Heart right ventricle (tissue), 16 donors: ENCODE measurements at regions not wholly inside any gene's neighbourhood (a gene's known extent, or its start where the extent isn't known, plus 50 kb on each side); places are given as distances from the start of the nearest gene placed in this dataset.

Experiments used
- ATAC-seq, 8 donors: fragments of 200-7000 bp; cut with Tn5 transposase; one replicate each; pipeline ENCODE4 v1.9.1; 2020; ENCODE audit warnings: mild to moderate bottlenecking in 8 of 8, moderate library complexity in 8 of 8, moderate number of reproducible peaks in 1 of 8
- DNase-seq, 2 donors: peaks; one replicate each; pipeline ENCODE4 v3.0.0-alpha.2; 2020
- H3K27ac ChIP-seq, 10 donors: fragments of 200-600 bp; sonication (generic) in 2 of 10; one replicate each; pipeline versions ENCODE4 v1.5.0 to v1.8.0; 2020 to 2022; ENCODE audit warnings: mild to moderate bottlenecking in 3 of 10
- H3K27me3 ChIP-seq, 7 donors: fragments of 200-600 bp; one replicate each; pipeline ENCODE4 v1.8.0; 2021 to 2022; ENCODE audit warnings: mild to moderate bottlenecking in 2 of 7
- H3K36me3 ChIP-seq, 9 donors: fragments of 200-600 bp; sonication (generic) in 1 of 9; one replicate each; pipeline versions ENCODE4 v1.5.0 to v1.8.0; 2020 to 2022; ENCODE audit warnings: mild to moderate bottlenecking in 2 of 9
- H3K4me1 ChIP-seq, 9 donors: fragments of 200-600 bp; sonication (generic) in 1 of 9; one replicate each; pipeline versions ENCODE4 v1.5.0 to v1.8.0; 2020 to 2022; ENCODE audit warnings: mild to moderate bottlenecking in 4 of 9
- H3K4me3 ChIP-seq, 10 donors: fragments of 200-600 bp; sonication (generic) in 2 of 10; one replicate each; pipeline versions ENCODE4 v1.5.0 to v1.8.0; 2020 to 2022; ENCODE audit warnings: mild to moderate bottlenecking in 7 of 10, moderate library complexity in 2 of 10
- H3K9me3 ChIP-seq, 11 donors: fragments of 200-600 bp in 10 of 11; sonication (generic) in 2 of 11; one replicate each; pipeline versions ENCODE4 v1.5.0 to v1.8.0; 2013 to 2022; ENCODE audit warnings: mild to moderate bottlenecking in 2 of 11, control low read depth in 1 of 11, moderate library complexity in 1 of 11
- CTCF ChIP-seq, 9 donors: fragments of 200-600 bp; sonication (generic) in 2 of 9; IDR thresholded peaks; one replicate each; pipeline versions ENCODE4 v1.5.0 to v1.8.0; 2021 to 2022; ENCODE audit warnings: antibody characterized with exemption in 9 of 9, mild to moderate bottlenecking in 5 of 9, moderate library complexity in 1 of 9
- WGBS, 2 donors: extraction: QIAGEN DNeasy Blood & Tissue Kit; methylation state at CpG; one replicate each; pipeline ENCODE4 v1.1.7; 2013; ENCODE audit warnings: inconsistent platforms in 1 of 2; 5-methylcytosine and 5-hydroxymethylcytosine counted together
- intact Hi-C, 10 donors: fragments of 100-400 bp; cut with DNase I; formaldehyde crosslinking; loops; one replicate each; pipeline versions ENCODE4 v1.11.1 to v1.14.2; 2022
- donor health status: Arrhythmogenic right ventricular cardiomyopathy.
- donor health status: ischemic (EF 13 %, LVEDD 7.1; RV severe dilation, severe dysfunction).
- donor health status: healthy with polysubstance abuse.
- donor health status: DM: no; HTN: yes; CAD: no.
- donor health status: DM: no; HTN: no; CAD: no.
- donor health status: ischemic (EF 25% LVEDD 6.9; RV normal size, moderate dysfunction).
- donor health status: ischemic (EF 25% LVEDD 5.7; RV mildly dilated, moderate dysfunction).
- donor health status: healthy.
- donor health status: DM: yes; HTN: yes; CAD: no.
- donor health status: Ischemic cardiomyopathy.
- donor health status: ischemic (EF 35%, LVEDD 5.7; RV mildly dilated, moderate dysfunction).
- donor health status: nonischemic (EF 11% LVEDD 7.7; RV severe dilation, severe dysfunction).
- donor health status: DM: yes; HTN: yes; CAD: no.
- donor health status: PGD.
- donor health status: ischemic (EF 29% LVEDD 5.4; RV normal size, mild dysfunction).
- donor health status: nonischemic (EF 23%, LVEDD 6.1; RV moderate dilation, normal function).

- no peaks in the 10 kb centered on the region for H3K36me3 ChIP-seq
- intact Hi-C loops, result no loop called here
- H3K9me3 ChIP-seq, result no peaks in the 10 kb centered on the region
- peaks cover 0 to 47% (median 31%) of the 10 kb centered on the region in 9 donors for H3K4me1 ChIP-seq
- no peak overlapping the region for H3K4me3 ChIP-seq
- no peaks in the 10 kb centered on the region for H3K27me3 ChIP-seq
- TF ChIP-seq CTCF (IDR thresholded peaks at IDR 0.05), result no peak
- H3K27ac ChIP-seq, result peak overlapping the region in 9 of 10 donors; percentile 1 to 77 (median 63)
- 53 to 65% methylated on average over 5 of the region's 5 CpGs for WGBS, 2 donors
- DNase-seq (no peak), ATAC-seq (peak; percentile 34 to 88 (median 78))
Measured at GRCh38 chr2:207284556-207285472, 119.1 kb upstream of the KLF7 start.

- WGBS, 2 donors, result 27 to 39% methylated on average over 3 of the region's 3 CpGs
- Histone ChIP-seq H3K9me3 (no peaks in the 10 kb centered on the region), H3K27ac (peak overlapping the region in 7 of 10 donors; percentile 4 to 77 (median 70)), H3K4me1 (peaks cover 0 to 47% (median 31%) of the 10 kb centered on the region in 9 donors), H3K36me3 (no peaks in the 10 kb centered on the region), H3K4me3 (no peak overlapping the region), H3K27me3 (no peaks in the 10 kb centered on the region)
- TF ChIP-seq CTCF (IDR thresholded peaks at IDR 0.05), result no peak
- DNase-seq (no peak), ATAC-seq (peak in 4 of 8 donors; percentile 30 to 46 (median 39))
- intact Hi-C loops, result no loop called here
Measured at GRCh38 chr2:207285473-207285815, 119.7 kb upstream of the KLF7 start.

GRCh38 chr2:207286106-207286505 is 120.4 kb upstream of the KLF7 start:
- no peaks in the 10 kb centered on the region for H3K27me3 ChIP-seq
- H3K36me3 ChIP-seq, result no peaks in the 10 kb centered on the region
- H3K4me3 ChIP-seq, result no peak overlapping the region
- H3K27ac ChIP-seq, result peak overlapping the region in 2 of 10 donors; percentile 59 to 74
- ATAC-seq, result no peak
- H3K9me3 ChIP-seq, result no peaks in the 10 kb centered on the region
- TF ChIP-seq CTCF (IDR thresholded peaks at IDR 0.05), result no peak
- H3K4me1 ChIP-seq, result peaks cover 0 to 47% (median 31%) of the 10 kb centered on the region in 9 donors
- 46 to 53% methylated on average over 2 of the region's 2 CpGs for WGBS, 2 donors
- intact Hi-C loops, result no loop called here
- DNase-seq, result no peak

- H3K4me3 ChIP-seq, result no peak overlapping the region
- 61 to 66% methylated on average over 4 of the region's 4 CpGs for WGBS, 2 donors
- no peaks in the 10 kb centered on the region for H3K27me3 ChIP-seq
- TF ChIP-seq CTCF (IDR thresholded peaks at IDR 0.05), result no peak
- DNase-seq (no peak), ATAC-seq (no peak)
- no peaks in the 10 kb centered on the region for H3K9me3 ChIP-seq
- no peak overlapping the region for H3K27ac ChIP-seq
- H3K36me3 ChIP-seq, result no peaks in the 10 kb centered on the region
- H3K4me1 ChIP-seq, result peaks cover 0 to 37% (median 28%) of the 10 kb centered on the region in 9 donors
- intact Hi-C loops, result no loop called here
Measured at GRCh38 chr2:207288628-207289027, 122.9 kb upstream of the KLF7 start.
